Neural progenitor cell (in vitro differentiated cells): ENCODE measurements at regions not wholly inside any gene's neighbourhood (a gene's known extent, or its start where the extent isn't known, plus 50 kb on each side); places are given as distances from the start of the nearest gene placed in this dataset.

Experiments
- DNase-seq: peaks from one replicate; pipeline ENCODE4 v3.0.0-alpha.2; 2016; ENCODE audit warnings: low spot score
- H2AFZ ChIP-seq: fragments of 200-600 bp; sonication (generic); replicated peaks from 2 replicates; pipeline ENCODE4 v1.6.1; 2016; ENCODE audit warnings: antibody characterized with exemption
- H3F3A ChIP-seq: fragments of 200-600 bp; sonication (generic); 2 replicates; pipeline ENCODE4 v1.6.1; 2016; ENCODE audit warnings: antibody characterized with exemption, low read depth
- H3K27ac ChIP-seq: fragments of 200-600 bp; sonication (generic); 2 replicates; pipeline ENCODE4 v1.5.1; 2016; ENCODE audit warnings: mild to moderate bottlenecking
- H3K27me3 ChIP-seq: fragments of 200-600 bp; sonication (generic); 2 replicates; pipeline ENCODE4 v1.6.1; 2016; ENCODE audit warnings: mild to moderate bottlenecking, moderate library complexity
- H3K36me3 ChIP-seq: fragments of 200-600 bp; sonication (generic); 2 replicates; pipeline ENCODE4 v1.5.1; 2016
- H3K4me1 ChIP-seq: fragments of 200-600 bp; sonication (generic); 2 replicates; pipeline ENCODE4 v1.6.1; 2016; ENCODE audit warnings: mixed run types
- H3K4me2 ChIP-seq: fragments of 200-600 bp; sonication (generic); 2 replicates; pipeline ENCODE4 v1.6.1; 2016
- H3K4me3 ChIP-seq: fragments of 200-600 bp; sonication (generic); 2 replicates; pipeline ENCODE4 v1.5.1; 2016
- H3K79me2 ChIP-seq: fragments of 200-600 bp; sonication (generic); 2 replicates; pipeline ENCODE4 v1.6.1; 2016; ENCODE audit warnings: low read depth
- H3K9ac ChIP-seq: fragments of 200-600 bp; sonication (generic); 2 replicates; pipeline ENCODE4 v1.6.1; 2016
- H3K9me3 ChIP-seq: fragments of 200-600 bp; sonication (generic); 2 replicates; pipeline ENCODE4 v1.5.1; 2016; ENCODE audit warnings: low read depth
- H4K20me1 ChIP-seq: fragments of 200-600 bp; sonication (generic); 2 replicates; pipeline ENCODE4 v1.6.1; 2016; ENCODE audit warnings: low read depth
- H3K27ac Mint-ChIP-seq: 3 replicates; pipeline ENCODE4 v1.8.0; 2021; ENCODE audit warnings: mixed read lengths
- H3K27me3 Mint-ChIP-seq: 2 replicates; pipeline ENCODE4 v1.8.0; 2022; ENCODE audit warnings: low read depth, mild to moderate bottlenecking, inconsistent platforms, moderate library complexity, mixed read lengths; ENCODE audit not compliant: insufficient read depth
- H3K36me3 Mint-ChIP-seq: 3 replicates; pipeline ENCODE4 v1.8.0; 2021; ENCODE audit warnings: mixed read lengths
- H3K4me1 Mint-ChIP-seq: 3 replicates; pipeline ENCODE4 v1.8.0; 2021; ENCODE audit warnings: mixed read lengths
- H3K4me3 Mint-ChIP-seq: 3 replicates; pipeline ENCODE4 v1.8.0; 2021; ENCODE audit warnings: mild to moderate bottlenecking, moderate library complexity, mixed read lengths
- H3K9me3 Mint-ChIP-seq: 3 replicates; pipeline ENCODE4 v1.8.0; 2020; ENCODE audit warnings: mixed read lengths
- CTCF ChIP-seq: fragments of 200-600 bp; sonication (generic); IDR thresholded peaks from 2 replicates; pipeline ENCODE4 v1.5.1; 2017; ENCODE audit warnings: antibody characterized with exemption, mild to moderate bottlenecking
- EZH2 ChIP-seq: fragments of 200-600 bp; sonication (generic); IDR thresholded peaks from 2 replicates; pipeline ENCODE4 v1.6.1; 2017; ENCODE audit warnings: antibody characterized with exemption, mild to moderate bottlenecking, moderate library complexity
- EZH2phosphoT487 ChIP-seq: fragments of 200-600 bp; sonication (generic); IDR thresholded peaks from 2 replicates; pipeline ENCODE4 v1.6.1; 2017; ENCODE audit warnings: antibody characterized with exemption

GRCh38 chr21:16294128-16294527, 564.3 kb downstream of the USP25 start:
- Histone ChIP-seq H3K27ac (no peak overlapping the region), H3K4me1 (no peaks in the 10 kb centered on the region)
- DNase-seq: no peak

GRCh38 chr21:16302851-16303282, 573.1 kb downstream of the USP25 start:
- no peak for DNase-seq
- peaks cover 11% of the 10 kb centered on the region for H3K4me1 ChIP-seq

More at GRCh38 chr21:16294128-16294527, 564.3 kb downstream of the USP25 start:
- H3K36me3 Mint-ChIP-seq: peaks cover 77% of the 10 kb centered on the region
- no peaks in the 10 kb centered on the region for H3K27me3 ChIP-seq
- no peaks in the 10 kb centered on the region for H3F3A ChIP-seq
- peaks cover 3% of the 10 kb centered on the region for H3K27me3 Mint-ChIP-seq
- no peak overlapping the region for H3K4me3 Mint-ChIP-seq
- H3K9me3 ChIP-seq: no peaks in the 10 kb centered on the region
- TF ChIP-seq CTCF: no peak
- no peak for TF ChIP-seq EZH2phosphoT487
- TF ChIP-seq EZH2: no peak
- H4K20me1 ChIP-seq: no peaks in the 10 kb centered on the region
- no peak overlapping the region for H3K4me3 ChIP-seq
- no peaks in the 10 kb centered on the region for H3K79me2 ChIP-seq
- H3K4me2 ChIP-seq: no peak overlapping the region
- peak overlapping the region; percentile 87 for H3K27ac Mint-ChIP-seq
- no peak overlapping the region for H2AFZ ChIP-seq
- H3K4me1 Mint-ChIP-seq: peaks cover 3% of the 10 kb centered on the region
- no peak overlapping the region for H3K9ac ChIP-seq
- no peaks in the 10 kb centered on the region for H3K36me3 ChIP-seq
- H3K9me3 Mint-ChIP-seq: peaks cover 74% of the 10 kb centered on the region

GRCh38 chr21:16304174-16305095, 574.7 kb downstream of the USP25 start:
- Histone ChIP-seq H3K36me3 (no peaks in the 10 kb centered on the region), H3K4me2 (no peak overlapping the region), H4K20me1 (no peaks in the 10 kb centered on the region), H3K27me3 (no peaks in the 10 kb centered on the region), H3F3A (no peaks in the 10 kb centered on the region), H3K9ac (no peak overlapping the region), H3K27ac (no peak overlapping the region), H3K4me1 (peaks cover 11% of the 10 kb centered on the region), H3K4me3 (no peak overlapping the region), H3K79me2 (no peaks in the 10 kb centered on the region), H3K9me3 (no peaks in the 10 kb centered on the region), H2AFZ (no peak overlapping the region)
- no peak for TF ChIP-seq CTCF
- TF ChIP-seq EZH2: no peak
- TF ChIP-seq EZH2phosphoT487: no peak
- Mint-ChIP-seq H3K27me3 (no peaks in the 10 kb centered on the region), H3K27ac (peak overlapping the region; percentile 87), H3K9me3 (peaks cover 5% of the 10 kb centered on the region), H3K36me3 (peaks cover 21% of the 10 kb centered on the region), H3K4me3 (peak overlapping the region; percentile 87), H3K4me1 (peaks cover 36% of the 10 kb centered on the region)
- DNase-seq: no peak

More at GRCh38 chr21:16302851-16303282, 573.1 kb downstream of the USP25 start:
- H3K27me3 ChIP-seq: no peaks in the 10 kb centered on the region
- Mint-ChIP-seq H3K27me3 (peaks cover 3% of the 10 kb centered on the region), H3K27ac (peak overlapping the region; percentile 48), H3K9me3 (peaks cover 16% of the 10 kb centered on the region), H3K4me3 (peak overlapping the region; percentile 21), H3K4me1 (peaks cover 30% of the 10 kb centered on the region), H3K36me3 (peaks cover 30% of the 10 kb centered on the region)
- H2AFZ ChIP-seq: no peak overlapping the region
- H3F3A ChIP-seq: no peaks in the 10 kb centered on the region
- H3K4me3 ChIP-seq: no peak overlapping the region
- TF ChIP-seq EZH2: no peak
- TF ChIP-seq EZH2phosphoT487: no peak
- no peak for TF ChIP-seq CTCF
- H3K4me2 ChIP-seq: no peak overlapping the region
- no peak overlapping the region for H3K27ac ChIP-seq
- H3K9me3 ChIP-seq: no peaks in the 10 kb centered on the region
- no peaks in the 10 kb centered on the region for H3K36me3 ChIP-seq
- no peak overlapping the region for H3K9ac ChIP-seq
- H4K20me1 ChIP-seq: no peaks in the 10 kb centered on the region
- no peaks in the 10 kb centered on the region for H3K79me2 ChIP-seq
